KMS-11 (cell line): ENCODE measurements at regions not wholly inside any gene's neighbourhood (a gene's known extent, or its start where the extent isn't known, plus 50 kb on each side); places are given as distances from the start of the nearest gene placed in this dataset.

Experiments
- H2AFZ ChIP-seq: fragments of 200-600 bp; sonication (generic); 2 replicates; pipeline ENCODE4 v1.6.1; 2016; ENCODE audit warnings: antibody characterized with exemption, mixed run types, low read depth
- H3K27ac ChIP-seq: fragments of 200-600 bp; sonication (generic); 2 replicates; pipeline ENCODE4 v1.6.1; 2016; ENCODE audit warnings: mild to moderate bottlenecking, mixed run types
- H3K27me3 ChIP-seq: fragments of 200-600 bp; sonication (generic); 2 replicates; pipeline ENCODE4 v1.6.1; 2017; ENCODE audit warnings: mild to moderate bottlenecking, low read depth, mixed run types, moderate library complexity; ENCODE audit not compliant: insufficient read depth
- H3K36me3 ChIP-seq: fragments of 200-600 bp; sonication (generic); 2 replicates; pipeline ENCODE4 v1.6.1; 2017; ENCODE audit warnings: mild to moderate bottlenecking, mixed run types; ENCODE audit not compliant: insufficient read depth
- H3K4me1 ChIP-seq: fragments of 200-600 bp; sonication (generic); 2 replicates; pipeline ENCODE4 v1.6.1; 2016; ENCODE audit warnings: mild to moderate bottlenecking, low read depth, mixed run types; ENCODE audit not compliant: poor library complexity, severe bottlenecking
- H3K4me2 ChIP-seq: fragments of 200-600 bp; sonication (generic); 2 replicates; pipeline ENCODE4 v1.7.0; 2016; ENCODE audit warnings: mild to moderate bottlenecking, mixed run types
- H3K4me3 ChIP-seq: fragments of 200-600 bp; sonication (generic); IDR thresholded peaks from 2 replicates; pipeline ENCODE4 v1.6.1; 2017; ENCODE audit warnings: low read depth, low read length, mixed read lengths; ENCODE audit not compliant: insufficient read depth
- H3K79me2 ChIP-seq: fragments of 200-600 bp; sonication (generic); 2 replicates; pipeline ENCODE4 v1.6.1; 2016; ENCODE audit warnings: low read depth, mixed run types; ENCODE audit not compliant: insufficient read depth
- H3K9ac ChIP-seq: fragments of 200-600 bp; sonication (generic); 2 replicates; pipeline ENCODE4 v1.6.1; 2016; ENCODE audit warnings: mild to moderate bottlenecking, mixed run types
- H4K20me1 ChIP-seq: fragments of 200-600 bp; sonication (generic); 2 replicates; pipeline ENCODE4 v1.6.1; 2016; ENCODE audit warnings: mild to moderate bottlenecking, mixed run types; ENCODE audit not compliant: insufficient read depth
- TF ChIP-seq, protein P1 (sequence below): fragments of 200-600 bp; sonication (generic); conservative IDR thresholded peaks from 2 replicates; pipeline ENCODE4 v1.6.1; 2017; ENCODE audit warnings: low read depth, mild to moderate bottlenecking, antibody characterized with exemption, low read length, moderate library complexity, mixed read lengths

DNA sequence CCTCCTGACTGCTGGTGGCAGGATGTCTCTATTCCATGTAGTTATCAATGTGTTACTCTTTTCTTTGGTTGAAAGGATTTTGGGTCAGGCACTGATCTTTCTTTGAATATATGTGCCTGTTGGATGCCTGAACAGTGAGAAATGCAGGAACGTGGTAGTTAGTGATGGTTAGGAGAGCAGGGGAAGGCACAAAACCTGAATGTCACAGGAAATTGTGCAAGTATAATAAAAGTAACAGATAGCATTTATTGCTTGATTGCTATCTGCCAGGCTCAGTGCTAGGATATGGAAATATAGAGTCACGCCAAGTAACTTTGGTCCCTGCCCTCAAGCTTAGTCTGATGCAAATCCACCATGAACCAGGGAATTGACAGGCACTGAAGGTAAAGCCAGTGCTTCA lies 219.8 kb upstream of the FAT1 start:
- no peak overlapping the region for H3K27ac ChIP-seq
- H3K4me2 ChIP-seq = no peak overlapping the region

DNA sequence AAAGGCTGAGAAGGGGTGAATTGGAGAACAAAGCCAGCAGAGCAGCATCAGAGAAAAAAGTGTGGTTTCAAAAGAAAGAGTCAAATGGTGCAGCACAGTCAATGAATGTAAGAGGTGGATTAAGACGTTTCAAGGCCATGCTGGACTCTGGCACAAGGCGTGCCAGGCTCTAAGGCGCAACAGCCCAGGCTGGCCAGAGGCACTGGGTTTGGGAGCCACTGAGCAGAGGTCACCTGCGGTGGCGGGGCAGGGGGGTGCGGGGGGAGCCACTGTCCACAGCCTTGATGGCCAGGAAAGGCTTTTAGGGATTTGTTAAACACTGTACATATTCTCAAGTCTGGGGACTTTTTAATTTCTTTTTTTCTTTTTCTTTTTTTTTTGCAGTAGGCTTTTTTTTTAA lies 222.5 kb upstream of the FAT1 start:
- Histone ChIP-seq H3K4me1 (no peaks in the 10 kb centered on the region), H3K36me3 (no peaks in the 10 kb centered on the region), H3K4me3 (no peak overlapping the region), H2AFZ (no peak overlapping the region), H3K79me2 (no peaks in the 10 kb centered on the region), H3K27me3 (no peaks in the 10 kb centered on the region), H3K9ac (no peak overlapping the region), H3K4me2 (no peak overlapping the region), H4K20me1 (no peaks in the 10 kb centered on the region), H3K27ac (no peak overlapping the region)
- TF ChIP-seq, protein P1, sequence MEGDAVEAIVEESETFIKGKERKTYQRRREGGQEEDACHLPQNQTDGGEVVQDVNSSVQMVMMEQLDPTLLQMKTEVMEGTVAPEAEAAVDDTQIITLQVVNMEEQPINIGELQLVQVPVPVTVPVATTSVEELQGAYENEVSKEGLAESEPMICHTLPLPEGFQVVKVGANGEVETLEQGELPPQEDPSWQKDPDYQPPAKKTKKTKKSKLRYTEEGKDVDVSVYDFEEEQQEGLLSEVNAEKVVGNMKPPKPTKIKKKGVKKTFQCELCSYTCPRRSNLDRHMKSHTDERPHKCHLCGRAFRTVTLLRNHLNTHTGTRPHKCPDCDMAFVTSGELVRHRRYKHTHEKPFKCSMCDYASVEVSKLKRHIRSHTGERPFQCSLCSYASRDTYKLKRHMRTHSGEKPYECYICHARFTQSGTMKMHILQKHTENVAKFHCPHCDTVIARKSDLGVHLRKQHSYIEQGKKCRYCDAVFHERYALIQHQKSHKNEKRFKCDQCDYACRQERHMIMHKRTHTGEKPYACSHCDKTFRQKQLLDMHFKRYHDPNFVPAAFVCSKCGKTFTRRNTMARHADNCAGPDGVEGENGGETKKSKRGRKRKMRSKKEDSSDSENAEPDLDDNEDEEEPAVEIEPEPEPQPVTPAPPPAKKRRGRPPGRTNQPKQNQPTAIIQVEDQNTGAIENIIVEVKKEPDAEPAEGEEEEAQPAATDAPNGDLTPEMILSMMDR = no peak

More for the DNA sequence above, 219.8 kb upstream of the FAT1 start:
- no peaks in the 10 kb centered on the region for H3K79me2 ChIP-seq
- H4K20me1 ChIP-seq = no peaks in the 10 kb centered on the region
- no peaks in the 10 kb centered on the region for H3K4me1 ChIP-seq
- H2AFZ ChIP-seq = no peak overlapping the region
- no peak overlapping the region for H3K9ac ChIP-seq
- TF ChIP-seq, protein P1 = no peak
- H3K36me3 ChIP-seq = no peaks in the 10 kb centered on the region
- H3K4me3 ChIP-seq = no peak overlapping the region
- H3K27me3 ChIP-seq = no peaks in the 10 kb centered on the region

DNA sequence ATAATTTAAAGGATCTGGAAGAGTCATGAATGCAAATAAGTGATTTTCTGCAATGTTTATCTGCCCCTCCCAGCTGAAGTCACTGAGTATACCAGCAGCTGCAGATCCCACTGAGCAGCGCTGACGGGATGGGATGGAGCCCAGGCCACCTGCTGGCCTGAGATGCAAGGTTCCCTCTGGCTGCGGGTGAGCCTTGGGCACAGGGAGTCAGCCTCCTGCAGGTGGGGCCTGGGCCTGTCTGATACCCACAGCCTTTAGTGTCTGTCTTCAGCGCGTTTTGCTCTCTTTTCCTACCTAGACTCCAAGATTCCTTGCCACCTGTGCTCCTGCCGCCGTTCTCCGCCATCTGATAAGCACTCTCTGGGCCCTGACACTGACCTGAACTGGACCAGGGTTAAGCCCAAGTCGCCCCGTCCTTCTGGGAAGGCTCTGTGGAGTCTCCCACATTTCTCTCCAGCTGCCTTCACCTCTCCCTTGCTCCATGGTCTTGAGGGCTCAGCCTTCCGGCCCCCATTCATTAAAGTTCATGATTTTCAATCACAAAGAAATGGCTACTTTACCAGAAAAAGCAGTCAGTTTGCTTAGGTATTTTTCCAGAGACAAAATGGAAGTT lies 223.1 kb upstream of the FAT1 start:
- no peaks in the 10 kb centered on the region for H3K27me3 ChIP-seq
- no peaks in the 10 kb centered on the region for H4K20me1 ChIP-seq
- no peaks in the 10 kb centered on the region for H3K79me2 ChIP-seq
- TF ChIP-seq, protein P1 = no peak
- no peaks in the 10 kb centered on the region for H3K36me3 ChIP-seq
- no peak overlapping the region for H2AFZ ChIP-seq
- H3K4me1 ChIP-seq = no peaks in the 10 kb centered on the region
- H3K4me3 ChIP-seq = no peak overlapping the region
- H3K27ac ChIP-seq = no peak overlapping the region
- no peak overlapping the region for H3K9ac ChIP-seq
- H3K4me2 ChIP-seq = no peak overlapping the region

DNA sequence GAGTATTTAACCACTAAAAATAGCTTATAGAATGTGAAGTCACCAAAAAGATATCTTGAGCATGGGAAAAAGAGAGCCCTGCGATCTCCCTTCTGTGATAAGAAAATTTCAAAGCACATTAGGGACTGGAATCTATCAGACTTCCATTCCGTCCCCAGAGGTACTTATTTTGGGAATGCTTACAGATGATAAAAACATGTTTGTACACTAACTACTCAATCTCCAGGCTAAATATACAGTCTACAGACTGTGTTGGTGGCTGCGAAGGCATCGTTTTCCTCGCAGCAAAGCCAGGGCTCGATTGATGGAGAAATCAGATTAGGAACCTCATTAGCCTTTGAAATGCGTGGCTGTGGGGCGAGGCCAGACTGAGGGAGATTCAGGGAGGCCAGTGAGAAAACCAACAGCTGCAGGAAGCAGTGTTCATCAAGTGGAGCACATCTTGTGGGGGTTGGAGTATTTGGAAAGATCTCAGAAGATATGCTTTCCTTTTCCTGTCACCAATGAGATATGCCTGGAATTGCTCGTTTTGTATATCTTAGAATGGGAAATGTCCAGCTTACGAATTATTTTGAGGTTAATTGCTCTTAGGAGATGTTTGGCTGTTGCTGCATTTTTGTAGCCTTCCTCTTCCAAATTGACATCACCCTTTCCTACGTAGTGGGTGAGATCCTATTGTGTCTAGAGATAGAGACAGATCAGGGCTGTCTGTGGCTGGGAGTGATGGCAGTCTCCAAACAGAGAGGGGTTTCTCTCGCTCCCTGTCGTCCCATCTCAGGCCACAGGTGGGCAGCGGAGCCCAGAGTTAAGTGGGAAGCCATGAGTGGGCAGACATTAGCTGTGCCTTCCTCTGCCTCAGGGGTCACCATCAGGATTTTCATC lies 224.9 kb upstream of the FAT1 start:
- Histone ChIP-seq H3K27me3 (no peaks in the 10 kb centered on the region), H3K36me3 (no peaks in the 10 kb centered on the region), H3K4me2 (no peak overlapping the region), H3K27ac (no peak overlapping the region), H3K4me3 (no peak overlapping the region), H3K4me1 (no peaks in the 10 kb centered on the region), H3K79me2 (no peaks in the 10 kb centered on the region), H2AFZ (no peak overlapping the region), H4K20me1 (no peaks in the 10 kb centered on the region), H3K9ac (no peak overlapping the region)
- TF ChIP-seq, protein P1 = no peak
